Neuronal stem cell (in vitro differentiated cells): ENCODE measurements at regions not wholly inside any gene's neighbourhood (a gene's known extent, or its start where the extent isn't known, plus 50 kb on each side); places are given as distances from the start of the nearest gene placed in this dataset.

ENCODE experiments used
- DNase-seq: peaks from one replicate; pipeline ENCODE4 v3.0.0-alpha.2; 2013; ENCODE audit warnings: low spot score
- H2AFZ ChIP-seq: one replicate; pipeline ENCODE4 v1.6.1; 2013; ENCODE audit warnings: mild to moderate bottlenecking, low read length, inconsistent platforms
- H2AK5ac ChIP-seq: 2 replicates; pipeline ENCODE4 v1.6.1; 2013; ENCODE audit warnings: low read depth, mild to moderate bottlenecking, inconsistent platforms, low read length, moderate library complexity, mixed read lengths
- H2BK120ac ChIP-seq: 2 replicates; pipeline ENCODE4 v1.6.1; 2013; ENCODE audit warnings: low read depth, mild to moderate bottlenecking, inconsistent platforms, low read length, moderate library complexity, mixed read lengths
- H2BK12ac ChIP-seq: one replicate; pipeline ENCODE4 v1.6.1; 2013; ENCODE audit warnings: low read length, inconsistent platforms
- H2BK15ac ChIP-seq: 2 replicates; pipeline ENCODE4 v1.6.1; 2013; ENCODE audit warnings: mild to moderate bottlenecking, low read length, inconsistent platforms, mixed read lengths
- H2BK5ac ChIP-seq: one replicate; pipeline ENCODE4 v1.6.1; 2013; ENCODE audit warnings: inconsistent platforms, mild to moderate bottlenecking, low read length, moderate library complexity
- H3K14ac ChIP-seq: one replicate; pipeline ENCODE4 v1.6.1; 2013; ENCODE audit warnings: low read length, inconsistent platforms
- H3K18ac ChIP-seq: 2 replicates; pipeline ENCODE4 v1.6.1; 2013; ENCODE audit warnings: low read length, inconsistent platforms
- H3K23ac ChIP-seq: 2 replicates; pipeline ENCODE4 v1.6.1; 2013; ENCODE audit warnings: low read depth, mild to moderate bottlenecking, mixed read lengths, low read length, inconsistent platforms; ENCODE audit not compliant: poor library complexity
- H3K27ac ChIP-seq: replicated peaks from 3 replicates; pipeline ENCODE4 v1.5.1; 2013; ENCODE audit warnings: low read length, inconsistent platforms
- H3K27me3 ChIP-seq, 3 experiments: 2 replicates each; pipeline ENCODE4 v1.6.1; 2013; ENCODE audit warnings: low read length in 3 of 3, mild to moderate bottlenecking in 2 of 3, inconsistent platforms in 1 of 3, low read depth in 1 of 3, mixed read lengths in 1 of 3, moderate library complexity in 1 of 3; ENCODE audit not compliant: control insufficient read depth in 3 of 3, insufficient read depth in 3 of 3
- H3K36me3 ChIP-seq, 2 donors: replicated peaks in 1 of 2; 2 replicates each; pipeline ENCODE4 v1.6.1; 2013; ENCODE audit warnings: low read length in 2 of 2; ENCODE audit not compliant: control insufficient read depth in 2 of 2, insufficient read depth in 2 of 2
- H3K4ac ChIP-seq: 2 replicates; pipeline ENCODE4 v1.6.1; 2013; ENCODE audit warnings: inconsistent platforms, mild to moderate bottlenecking, low read length, moderate library complexity
- H3K4me1 ChIP-seq, 2 donors: 1 replicate in 1 of 2; 2 replicates in 1 of 2; pipeline ENCODE4 v1.6.1; 2013; ENCODE audit warnings: low read length in 2 of 2, low read depth in 1 of 2; ENCODE audit not compliant: control insufficient read depth in 2 of 2, insufficient read depth in 1 of 2
- H3K4me2 ChIP-seq: one replicate; pipeline ENCODE4 v1.6.1; 2013; ENCODE audit warnings: mild to moderate bottlenecking, low read length, inconsistent platforms; ENCODE audit not compliant: insufficient read depth, poor library complexity, severe bottlenecking
- H3K4me3 ChIP-seq, 2 donors: 2 replicates each; pipeline ENCODE4 v1.5.1; 2013; ENCODE audit warnings: low read length in 2 of 2, mild to moderate bottlenecking in 2 of 2, inconsistent platforms in 1 of 2, moderate library complexity in 1 of 2
- H3K79me1 ChIP-seq: one replicate; pipeline ENCODE4 v1.6.1; 2013; ENCODE audit warnings: low read depth, mild to moderate bottlenecking, inconsistent platforms, low read length, moderate library complexity
- H3K9ac ChIP-seq: one replicate; pipeline ENCODE4 v1.6.1; 2013; ENCODE audit warnings: mild to moderate bottlenecking, low read depth, low read length, inconsistent platforms; ENCODE audit not compliant: poor library complexity
- H3K9me3 ChIP-seq, 2 donors: replicated peaks in 1 of 2; 2 replicates each; pipeline versions ENCODE3 to v1.6.1; 2013; ENCODE audit warnings: low read length in 2 of 2, mild to moderate bottlenecking in 2 of 2, inconsistent platforms in 1 of 2, low read depth in 1 of 2, mixed read lengths in 1 of 2, moderate library complexity in 1 of 2; ENCODE audit not compliant: control insufficient read depth in 2 of 2, insufficient read depth in 1 of 2
- H4K8ac ChIP-seq: one replicate; pipeline ENCODE4 v1.6.1; 2013; ENCODE audit warnings: low read depth, mild to moderate bottlenecking, inconsistent platforms, low read length, moderate library complexity
- H4K91ac ChIP-seq: one replicate; pipeline ENCODE4 v1.6.1; 2013; ENCODE audit warnings: low read length, low read depth, mild to moderate bottlenecking, inconsistent platforms; ENCODE audit not compliant: poor library complexity
- WGBS, 2 donors: extraction: QIAGEN DNeasy Blood & Tissue Kit; methylation state at CpG; one replicate each; pipeline ENCODE4 v1.1.7; 2013; ENCODE audit warnings: missing lambda C conversion rate in 2 of 2, mixed read lengths in 1 of 2; ENCODE audit not compliant: insufficient read length in 2 of 2, insufficient replicate concordance in 1 of 2; ENCODE audit errors: extremely low coverage in 2 of 2; 5-methylcytosine and 5-hydroxymethylcytosine counted together

GRCh38 chr13:62209529-62209928 lies 793.9 kb upstream of the PCDH20 start:
- Histone ChIP-seq H4K8ac (no peak overlapping the region), H3K36me3 (no peaks in the 10 kb centered on the region), H3K14ac (no peak overlapping the region), H2AFZ (no peak overlapping the region), H3K9me3 (no peaks in the 10 kb centered on the region), H3K23ac (no peak overlapping the region), H2BK120ac (no peak overlapping the region), H3K4me3 (no peak overlapping the region), H3K4me2 (no peak overlapping the region), H2BK15ac (no peak overlapping the region), H3K9ac (no peak overlapping the region), H2BK5ac (no peak overlapping the region), H3K18ac (no peak overlapping the region), H3K4me1 (no peaks in the 10 kb centered on the region), H3K27me3 (no peaks in the 10 kb centered on the region), H2BK12ac (no peak overlapping the region), H3K4ac (no peak overlapping the region), H2AK5ac (no peak overlapping the region), H4K91ac (no peak overlapping the region), H3K79me1 (no peaks in the 10 kb centered on the region), H3K27ac (no peak overlapping the region)
- WGBS, 2 donors: no CpG with 5 or more reads among the region's 10 CpGs
- no peak for DNase-seq

- no peaks in the 10 kb centered on the region for H3K36me3 ChIP-seq
- H2BK12ac ChIP-seq: no peak overlapping the region
- H2BK5ac ChIP-seq: no peak overlapping the region
- H3K79me1 ChIP-seq: no peaks in the 10 kb centered on the region
- no peak overlapping the region for H3K14ac ChIP-seq
- no peaks in the 10 kb centered on the region for H3K9me3 ChIP-seq
- no peak overlapping the region for H3K27ac ChIP-seq
- no peak overlapping the region for H3K4me3 ChIP-seq
- no peak overlapping the region for H3K4ac ChIP-seq
- H4K91ac ChIP-seq: no peak overlapping the region
- WGBS, 2 donors: no CpG with 5 or more reads among the region's 2 CpGs
- no peak overlapping the region for H3K4me2 ChIP-seq
- no peak overlapping the region for H2BK120ac ChIP-seq
- H3K4me1 ChIP-seq: no peaks in the 10 kb centered on the region
- no peaks in the 10 kb centered on the region for H3K27me3 ChIP-seq
- H2AK5ac ChIP-seq: no peak overlapping the region
- no peak overlapping the region for H2BK15ac ChIP-seq
- H4K8ac ChIP-seq: no peak overlapping the region
- H3K9ac ChIP-seq: no peak overlapping the region
- no peak overlapping the region for H3K23ac ChIP-seq
- DNase-seq: no peak
- no peak overlapping the region for H3K18ac ChIP-seq
- no peak overlapping the region for H2AFZ ChIP-seq
These were observed 791.7 kb upstream of the PCDH20 start for GRCh38 chr13:62207388-62207787.

GRCh38 chr13:62206165-62206564 lies 790.5 kb upstream of the PCDH20 start:
- Histone ChIP-seq H3K4me1 (no peaks in the 10 kb centered on the region), H3K79me1 (no peaks in the 10 kb centered on the region), H2BK5ac (no peak overlapping the region), H2AFZ (no peak overlapping the region), H3K4me2 (no peak overlapping the region), H4K8ac (no peak overlapping the region), H3K27me3 (no peaks in the 10 kb centered on the region), H3K27ac (no peak overlapping the region), H2BK15ac (no peak overlapping the region), H3K23ac (no peak overlapping the region), H3K14ac (no peak overlapping the region), H4K91ac (no peak overlapping the region), H3K18ac (no peak overlapping the region), H3K4ac (no peak overlapping the region), H3K9me3 (no peaks in the 10 kb centered on the region), H2BK12ac (no peak overlapping the region), H2BK120ac (no peak overlapping the region), H3K4me3 (no peak overlapping the region), H2AK5ac (no peak overlapping the region), H3K36me3 (no peaks in the 10 kb centered on the region), H3K9ac (no peak overlapping the region)
- no peak for DNase-seq

- no peak overlapping the region for H2BK120ac ChIP-seq
- no peak overlapping the region for H3K4ac ChIP-seq
- no peak overlapping the region for H2AK5ac ChIP-seq
- no peak overlapping the region for H2AFZ ChIP-seq
- no peak overlapping the region for H3K27ac ChIP-seq
- no peak for DNase-seq
- no peak overlapping the region for H4K91ac ChIP-seq
- no peak overlapping the region for H2BK5ac ChIP-seq
- H3K79me1 ChIP-seq: no peaks in the 10 kb centered on the region
- H3K14ac ChIP-seq: no peak overlapping the region
- no peak overlapping the region for H3K9ac ChIP-seq
- no peak overlapping the region for H2BK15ac ChIP-seq
- H3K9me3 ChIP-seq: no peaks in the 10 kb centered on the region
- H3K27me3 ChIP-seq: no peaks in the 10 kb centered on the region
- H3K4me3 ChIP-seq: no peak overlapping the region
- no peak overlapping the region for H3K18ac ChIP-seq
- no peaks in the 10 kb centered on the region for H3K4me1 ChIP-seq
- H2BK12ac ChIP-seq: no peak overlapping the region
- H3K23ac ChIP-seq: no peak overlapping the region
- no peak overlapping the region for H4K8ac ChIP-seq
- no CpG with 5 or more reads among the region's 3 CpGs for WGBS, 2 donors
- H3K4me2 ChIP-seq: no peak overlapping the region
- H3K36me3 ChIP-seq: no peaks in the 10 kb centered on the region
These were observed 789.6 kb upstream of the PCDH20 start for GRCh38 chr13:62205273-62205672.
